NOMO-1 (cell line): ENCODE measurements at regions not wholly inside any gene's neighbourhood (a gene's known extent, or its start where the extent isn't known, plus 50 kb on each side); places are given as distances from the start of the nearest gene placed in this dataset.

Source experiments
- DNase-seq, 2 experiments: peaks; one replicate each; lab custom pipeline; 2025; ENCODE audit not compliant: unreplicated experiment in 2 of 2; lab: John Stamatoyannopoulos, UW

GRCh38 chr13:57087006-57087405 is 53.7 kb upstream of the PRR20A start:
- DNase-seq, result no peak
